Keratinocyte (primary cell): ENCODE measurements at regions not wholly inside any gene's neighbourhood (a gene's known extent, or its start where the extent isn't known, plus 50 kb on each side); places are given as distances from the start of the nearest gene placed in this dataset.

Experiments used
- EZH2 ChIP-seq: IDR thresholded peaks from one replicate; pipeline ENCODE4 v1.6.1; 2012; ENCODE audit warnings: inconsistent platforms, mild to moderate bottlenecking, low read length, moderate library complexity
- TF ChIP-seq, protein P1 (sequence below), 3 experiments: IDR thresholded peaks in 1 of 3; conservative IDR thresholded peaks in 1 of 3; optimal IDR thresholded peaks in 1 of 3; 2 replicates in 2 of 3; 3 replicates in 1 of 3; pipeline versions ENCODE3 to v1.5.1; 2011; ENCODE audit warnings: low read length in 3 of 3, mild to moderate bottlenecking in 3 of 3, moderate library complexity in 2 of 3, control low read depth in 1 of 3, inconsistent platforms in 1 of 3; ENCODE audit not compliant: insufficient read depth in 2 of 3; ENCODE audit errors: extremely low read depth in 1 of 3

DNA sequence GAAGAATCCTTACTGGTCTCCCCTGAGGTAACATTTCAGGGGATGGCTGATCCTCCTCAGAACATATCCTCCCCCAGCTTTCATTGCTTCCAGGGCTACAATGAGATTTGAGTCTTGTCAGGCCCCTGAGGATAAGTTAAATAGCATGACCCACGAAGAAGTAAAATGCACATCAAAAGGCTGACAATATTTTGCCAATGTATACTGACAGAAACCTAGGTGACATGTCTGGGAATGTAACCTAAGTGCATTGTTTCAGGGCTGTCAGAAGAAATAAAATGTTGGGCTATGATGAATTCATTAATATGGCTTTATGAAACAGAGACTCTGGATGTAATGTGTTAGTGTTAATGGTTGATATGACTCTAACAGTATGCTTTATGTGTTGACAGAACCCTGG lies 471.5 kb downstream of the HDGFL1 start:
- TF ChIP-seq EZH2, result no peak
- TF ChIP-seq, protein P1, sequence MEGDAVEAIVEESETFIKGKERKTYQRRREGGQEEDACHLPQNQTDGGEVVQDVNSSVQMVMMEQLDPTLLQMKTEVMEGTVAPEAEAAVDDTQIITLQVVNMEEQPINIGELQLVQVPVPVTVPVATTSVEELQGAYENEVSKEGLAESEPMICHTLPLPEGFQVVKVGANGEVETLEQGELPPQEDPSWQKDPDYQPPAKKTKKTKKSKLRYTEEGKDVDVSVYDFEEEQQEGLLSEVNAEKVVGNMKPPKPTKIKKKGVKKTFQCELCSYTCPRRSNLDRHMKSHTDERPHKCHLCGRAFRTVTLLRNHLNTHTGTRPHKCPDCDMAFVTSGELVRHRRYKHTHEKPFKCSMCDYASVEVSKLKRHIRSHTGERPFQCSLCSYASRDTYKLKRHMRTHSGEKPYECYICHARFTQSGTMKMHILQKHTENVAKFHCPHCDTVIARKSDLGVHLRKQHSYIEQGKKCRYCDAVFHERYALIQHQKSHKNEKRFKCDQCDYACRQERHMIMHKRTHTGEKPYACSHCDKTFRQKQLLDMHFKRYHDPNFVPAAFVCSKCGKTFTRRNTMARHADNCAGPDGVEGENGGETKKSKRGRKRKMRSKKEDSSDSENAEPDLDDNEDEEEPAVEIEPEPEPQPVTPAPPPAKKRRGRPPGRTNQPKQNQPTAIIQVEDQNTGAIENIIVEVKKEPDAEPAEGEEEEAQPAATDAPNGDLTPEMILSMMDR (optimal IDR thresholded peaks at IDR 0.05 in 1 of 3, IDR thresholded peaks at IDR 0.05 in 1 of 3, conservative IDR thresholded peaks at IDR 0.05 in 1 of 3; ENCODE audit: extremely low read depth in 1 of 3, insufficient read depth in 2 of 3, low read length in 3 of 3), result no peak
